Transverse colon (tissue), 4 donors: ENCODE measurements at regions not wholly inside any gene's neighbourhood (a gene's known extent, or its start where the extent isn't known, plus 50 kb on each side); places are given as distances from the start of the nearest gene placed in this dataset.

ENCODE experiments used
- DNase-seq: peaks from one replicate; pipeline ENCODE4 v3.0.0-alpha.2; 2019
- H3K27ac ChIP-seq, 4 donors: fragments of 200-600 bp; sonication (generic); 2 replicates each; pipeline ENCODE4 v1.5.1; 2016 to 2018; ENCODE audit warnings: inconsistent platforms in 4 of 4
- H3K27me3 ChIP-seq: fragments of 200-600 bp; sonication (generic); 2 replicates; pipeline ENCODE4 v1.5.1; 2017; ENCODE audit warnings: inconsistent platforms
- H3K36me3 ChIP-seq, 4 donors: fragments of 200-600 bp; sonication (generic); 2 replicates each; pipeline ENCODE4 v1.5.1; 2017 to 2019; ENCODE audit warnings: inconsistent platforms in 4 of 4
- H3K4me1 ChIP-seq, 4 donors: fragments of 200-600 bp; sonication (generic); 2 replicates each; pipeline ENCODE4 v1.5.1; 2017 to 2020; ENCODE audit warnings: inconsistent platforms in 4 of 4
- H3K4me3 ChIP-seq, 4 donors: fragments of 200-600 bp; sonication (generic); 1 replicate in 1 of 4; 2 replicates in 3 of 4; pipeline versions ENCODE4 v1.5.1 to v1.6.1; 2017 to 2019; ENCODE audit warnings: inconsistent platforms in 4 of 4
- H3K9me3 ChIP-seq, 2 donors: fragments of 200-600 bp; sonication (generic); 2 replicates each; pipeline ENCODE4 v1.5.1; 2017 to 2019; ENCODE audit warnings: inconsistent platforms in 2 of 2
- CTCF ChIP-seq, 5 experiments: fragments of 200-600 bp in 3 of 5; fragments of 450-650 bp in 2 of 5; sonication (generic) in 3 of 5; IDR thresholded peaks; 1 replicate in 2 of 5; 2 replicates in 3 of 5; pipeline ENCODE4 v1.5.1; 2016 to 2017; ENCODE audit warnings: antibody characterized with exemption in 5 of 5, inconsistent platforms in 3 of 5, mild to moderate bottlenecking in 2 of 5, moderate library complexity in 1 of 5
- EP300 ChIP-seq: sonication (generic); formaldehyde crosslinking; IDR thresholded peaks from one replicate; pipeline ENCODE4 v1.6.1; 2017; ENCODE audit warnings: antibody characterized with exemption, low read depth
- POLR2A ChIP-seq: fragments of 450-650 bp; IDR thresholded peaks from one replicate; pipeline ENCODE4 v1.6.1; 2016; ENCODE audit warnings: antibody characterized with exemption, mild to moderate bottlenecking, moderate library complexity
- POLR2AphosphoS5 ChIP-seq, 3 donors: sonication (generic); formaldehyde crosslinking; IDR thresholded peaks; one replicate each; pipeline ENCODE4 v1.6.1; 2016; ENCODE audit warnings: antibody characterized with exemption in 3 of 3
- WGBS, 2 donors: methylation state at CpG; one replicate each; pipeline ENCODE4 v1.1.5; 2018; ENCODE audit warnings: low coverage in 1 of 2; 5-methylcytosine and 5-hydroxymethylcytosine counted together
- in situ Hi-C, 4 donors: fragments of 200-750 bp; cut with MboI; loops; one replicate each; pipeline versions ENCODE4 v1.15.0 to v1.15.1; 2017; ENCODE audit warnings: low sequenced_read_pairs in 3 of 4, low pct_ligation_motif_present in 1 of 4, low pct_unique_long_range_greater_than_20kb in 1 of 4
- intact Hi-C: fragments of 100-400 bp; cut with DNase I; formaldehyde crosslinking; loops from one replicate; pipeline ENCODE4 v1.15.1; 2023; ENCODE audit warnings: low total_unique reads

DNA sequence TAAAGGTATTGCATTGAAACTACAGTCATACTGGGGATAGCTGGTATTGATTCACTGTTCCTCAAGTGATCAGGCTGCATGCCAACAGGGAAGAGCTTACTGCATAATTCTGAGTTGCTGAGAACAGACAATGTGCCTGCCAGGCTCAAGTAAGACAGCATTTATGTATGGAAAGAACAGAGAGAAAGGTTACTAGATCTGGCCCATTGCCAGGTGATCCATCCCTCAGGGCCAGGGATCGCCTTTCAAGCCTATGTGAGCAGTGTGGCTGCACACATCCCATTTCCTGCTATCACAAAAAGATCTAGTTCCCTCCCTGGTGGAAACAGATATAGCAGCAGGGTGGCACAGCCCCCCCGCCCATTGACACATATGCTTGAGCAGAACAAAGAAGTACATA lies 254.0 kb downstream of the TMA16 start:
- H3K27ac ChIP-seq = no peak overlapping the region
- in situ Hi-C loops = no loop called here
- H3K27me3 ChIP-seq = no peaks in the 10 kb centered on the region
- WGBS, 2 donors = 60 to 73% methylated on average over 2 of the region's 2 CpGs
- no peak overlapping the region for H3K4me3 ChIP-seq
- no peaks in the 10 kb centered on the region for H3K9me3 ChIP-seq
- no peak for DNase-seq
- intact Hi-C loops = no loop called here
- H3K36me3 ChIP-seq = no peaks in the 10 kb centered on the region
- H3K4me1 ChIP-seq = no peaks in the 10 kb centered on the region
- TF ChIP-seq POLR2AphosphoS5 (IDR thresholded peaks at IDR 0.05) (no peak), EP300 (no peak), POLR2A (no peak), CTCF (IDR thresholded peaks at IDR 0.05) (no peak)

- in situ Hi-C loops = no loop called here
- DNase-seq = no peak
- TF ChIP-seq CTCF (IDR thresholded peaks at IDR 0.05) = peak in 2 of 5 experiments; percentile 9
- no peak for TF ChIP-seq POLR2A
- Histone ChIP-seq H3K4me1 (no peaks in the 10 kb centered on the region), H3K9me3 (no peaks in the 10 kb centered on the region), H3K36me3 (no peaks in the 10 kb centered on the region), H3K27me3 (no peaks in the 10 kb centered on the region), H3K4me3 (no peak overlapping the region), H3K27ac (no peak overlapping the region)
- WGBS, 2 donors = 19 to 21% methylated on average over 3 of the region's 3 CpGs
- intact Hi-C loops = no loop called here
These were observed 260.5 kb downstream of the TMA16 start for GRCh38 chr4:163755013-163755412.

DNA sequence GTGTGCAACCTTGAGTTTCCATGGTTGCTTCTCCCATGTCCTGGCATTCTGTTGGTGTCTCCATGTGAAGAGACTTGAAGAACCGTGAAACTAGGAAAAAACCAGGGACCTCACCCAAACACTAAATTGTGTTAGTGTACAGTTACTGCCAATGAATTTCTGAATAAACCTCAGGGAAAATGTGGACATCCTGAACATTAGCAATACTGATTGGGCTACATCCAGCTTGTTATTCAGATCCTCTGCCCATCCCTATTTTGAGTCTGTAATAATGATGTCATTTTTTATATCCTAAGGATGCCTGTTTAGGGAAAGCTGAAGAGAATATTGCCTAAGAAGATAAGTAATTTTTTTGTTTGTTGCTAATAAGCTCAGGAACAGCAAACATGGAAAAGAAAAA lies 262.7 kb downstream of the TMA16 start:
- Histone ChIP-seq H3K27ac (no peak overlapping the region), H3K36me3 (no peaks in the 10 kb centered on the region), H3K27me3 (no peaks in the 10 kb centered on the region), H3K9me3 (no peaks in the 10 kb centered on the region), H3K4me3 (no peak overlapping the region), H3K4me1 (no peaks in the 10 kb centered on the region)
- DNase-seq = no peak
- TF ChIP-seq POLR2AphosphoS5 (IDR thresholded peaks at IDR 0.05) = no peak
- TF ChIP-seq CTCF (IDR thresholded peaks at IDR 0.05) = no peak
- intact Hi-C loops (no loop called here), in situ Hi-C loops (no loop called here)
- WGBS, 2 donors = 80 to 82% methylated on average over 1 of the region's 1 CpG

DNA sequence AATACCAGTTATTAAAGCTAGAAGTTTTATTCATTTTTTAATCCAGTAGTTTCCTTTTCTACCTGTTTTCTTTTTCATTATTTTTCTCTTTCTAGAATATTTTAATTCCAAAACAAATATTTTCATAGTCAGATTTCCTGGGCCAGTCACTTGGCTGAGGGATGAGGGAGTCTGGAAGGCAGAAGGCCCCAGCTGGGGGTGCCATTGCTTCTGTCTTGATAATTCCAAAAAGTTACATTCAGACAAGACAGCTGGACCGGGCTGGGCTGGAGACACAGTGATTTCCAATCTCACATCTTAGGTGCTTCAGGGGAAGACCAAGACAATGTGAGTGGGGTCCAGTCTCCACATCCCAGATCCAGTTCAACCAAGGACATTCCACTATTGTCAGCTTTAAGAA lies 263.5 kb downstream of the TMA16 start:
- H3K4me3 ChIP-seq = no peak overlapping the region
- no peak for DNase-seq
- H3K9me3 ChIP-seq = no peaks in the 10 kb centered on the region
- H3K27ac ChIP-seq = no peak overlapping the region
- H3K36me3 ChIP-seq = no peaks in the 10 kb centered on the region
- intact Hi-C loops (no loop called here), in situ Hi-C loops (no loop called here)
- 67% methylated on average over 1 of the region's 1 CpG; no CpG with 5 or more reads in 1 of the 2 donors for WGBS, 2 donors
- H3K4me1 ChIP-seq = no peaks in the 10 kb centered on the region
- no peaks in the 10 kb centered on the region for H3K27me3 ChIP-seq
- TF ChIP-seq EP300 (no peak), POLR2AphosphoS5 (IDR thresholded peaks at IDR 0.05) (no peak), CTCF (IDR thresholded peaks at IDR 0.05) (no peak), POLR2A (no peak)
